A673 (cell line): ENCODE measurements at regions not wholly inside any gene's neighbourhood (a gene's known extent, or its start where the extent isn't known, plus 50 kb on each side); places are given as distances from the start of the nearest gene placed in this dataset.

Source experiments
- BruUV-seq: library from RNA; stranded (reverse); fragments of 400-500 nt; replicated peaks from 2 replicates; lab custom pipeline; 2021; lab: Mats Ljungman, UMichigan
- CTCF ChIA-PET: fragments of 300-600 bp; sonication (Branson Sonifier 250); formaldehyde crosslinking; loops from one replicate; lab custom pipeline; 2022; ENCODE audit warnings: antibody characterized with exemption; lab: Charles Lee
- POLR2A ChIA-PET: fragments of 300-600 bp; sonication (Branson Sonifier 250); formaldehyde crosslinking; loops from one replicate; lab custom pipeline; 2022; ENCODE audit warnings: antibody characterized with exemption; ENCODE audit not compliant: low non-redundant PET; lab: Charles Lee
- DNase-seq: peaks from one replicate; pipeline ENCODE4 v3.0.0-alpha.2; 2015; ENCODE audit warnings: low spot score
- H3K27ac ChIP-seq: fragments of 200-600 bp; sonication (generic); 2 replicates; pipeline ENCODE4 v1.5.1; 2016; ENCODE audit warnings: mixed run types, low read depth, mild to moderate bottlenecking, mixed read lengths, antibody characterized with exemption, low read length; ENCODE audit not compliant: poor library complexity, severe bottlenecking
- H3K27me3 ChIP-seq: fragments of 200-600 bp; sonication (generic); replicated peaks from 2 replicates; pipeline ENCODE4 v1.6.1; 2017; ENCODE audit warnings: mixed run types, low read depth, mild to moderate bottlenecking, mixed read lengths, antibody characterized with exemption, low read length; ENCODE audit not compliant: insufficient read depth, poor library complexity
- H3K36me3 ChIP-seq: fragments of 200-600 bp; sonication (generic); 2 replicates; pipeline ENCODE4 v1.6.1; 2016; ENCODE audit warnings: mixed run types, mild to moderate bottlenecking, mixed read lengths, antibody characterized with exemption, low read length; ENCODE audit not compliant: insufficient read depth, poor library complexity, severe bottlenecking
- H3K4me1 ChIP-seq: fragments of 200-600 bp; sonication (generic); 2 replicates; pipeline ENCODE4 v1.6.1; 2017; ENCODE audit warnings: mixed run types, mild to moderate bottlenecking, mixed read lengths, antibody characterized with exemption, low read length; ENCODE audit not compliant: insufficient read depth, poor library complexity, severe bottlenecking
- H3K4me3 ChIP-seq: fragments of 200-600 bp; sonication (generic); 2 replicates; pipeline ENCODE4 v1.5.1; 2016; ENCODE audit warnings: low read depth, mixed run types, mild to moderate bottlenecking, mixed read lengths, low read length; ENCODE audit not compliant: poor library complexity, severe bottlenecking
- H3K9me3 ChIP-seq: fragments of 200-600 bp; sonication (generic); 2 replicates; pipeline ENCODE4 v1.6.1; 2016; ENCODE audit warnings: mixed run types, low read depth, mild to moderate bottlenecking, mixed read lengths, antibody characterized with exemption, low read length; ENCODE audit not compliant: poor library complexity, severe bottlenecking
- EZH2 ChIP-seq: fragments of 200-600 bp; sonication (generic); IDR thresholded peaks from 2 replicates; pipeline ENCODE4 v1.6.1; 2017; ENCODE audit warnings: borderline replicate concordance, low read depth, mild to moderate bottlenecking, mixed read lengths, antibody characterized with exemption, low read length; ENCODE audit not compliant: poor library complexity, severe bottlenecking
- intact Hi-C: fragments of 100-400 bp; cut with micrococcal nuclease; formaldehyde crosslinking; loops from one replicate; pipeline ENCODE4 v1.10.0; 2022; ENCODE audit not compliant: unreplicated experiment
- TF ChIP-seq, protein P1 (sequence below): fragments of 300-800, 200-600 bp; sonication (generic); conservative IDR thresholded peaks from 2 replicates; pipeline ENCODE4 v1.5.1; 2017; ENCODE audit warnings: low read depth, mild to moderate bottlenecking, antibody characterized with exemption, low read length, moderate library complexity, mixed read lengths

DNA sequence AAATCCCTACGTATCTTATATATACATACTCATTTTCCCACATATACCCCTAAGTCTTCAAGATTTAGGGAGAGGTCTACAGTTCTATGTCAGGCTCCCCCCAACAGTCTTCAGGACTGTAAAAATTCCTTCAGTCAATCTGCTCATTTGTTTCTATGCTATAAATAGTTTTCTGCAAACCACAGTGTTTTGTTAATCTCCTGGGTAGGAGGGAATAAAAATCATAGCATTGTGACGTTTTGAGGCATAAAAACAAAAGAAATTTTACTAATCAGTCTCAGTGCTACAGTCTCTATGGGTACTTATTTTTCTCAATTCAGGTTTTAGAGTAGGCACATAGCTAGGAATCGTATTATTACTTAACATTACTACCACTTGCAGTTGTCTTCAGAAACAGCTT lies 552.8 kb upstream of the LRRC4C start:
- TF ChIP-seq, protein P1, sequence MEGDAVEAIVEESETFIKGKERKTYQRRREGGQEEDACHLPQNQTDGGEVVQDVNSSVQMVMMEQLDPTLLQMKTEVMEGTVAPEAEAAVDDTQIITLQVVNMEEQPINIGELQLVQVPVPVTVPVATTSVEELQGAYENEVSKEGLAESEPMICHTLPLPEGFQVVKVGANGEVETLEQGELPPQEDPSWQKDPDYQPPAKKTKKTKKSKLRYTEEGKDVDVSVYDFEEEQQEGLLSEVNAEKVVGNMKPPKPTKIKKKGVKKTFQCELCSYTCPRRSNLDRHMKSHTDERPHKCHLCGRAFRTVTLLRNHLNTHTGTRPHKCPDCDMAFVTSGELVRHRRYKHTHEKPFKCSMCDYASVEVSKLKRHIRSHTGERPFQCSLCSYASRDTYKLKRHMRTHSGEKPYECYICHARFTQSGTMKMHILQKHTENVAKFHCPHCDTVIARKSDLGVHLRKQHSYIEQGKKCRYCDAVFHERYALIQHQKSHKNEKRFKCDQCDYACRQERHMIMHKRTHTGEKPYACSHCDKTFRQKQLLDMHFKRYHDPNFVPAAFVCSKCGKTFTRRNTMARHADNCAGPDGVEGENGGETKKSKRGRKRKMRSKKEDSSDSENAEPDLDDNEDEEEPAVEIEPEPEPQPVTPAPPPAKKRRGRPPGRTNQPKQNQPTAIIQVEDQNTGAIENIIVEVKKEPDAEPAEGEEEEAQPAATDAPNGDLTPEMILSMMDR = no peak
- no peak for TF ChIP-seq EZH2
- no peaks in the 10 kb centered on the region for H3K4me1 ChIP-seq
- H3K36me3 ChIP-seq = no peaks in the 10 kb centered on the region
- peaks cover 43% of the 10 kb centered on the region for H3K9me3 ChIP-seq
- DNase-seq = no peak
- intact Hi-C loops = no loop called here
- ChIA-PET POLR2A (no interaction called here), CTCF (no interaction called here)
- BruUV-seq = no TSS peak
- no peak overlapping the region for H3K4me3 ChIP-seq
- H3K27ac ChIP-seq = no peak overlapping the region
- H3K27me3 ChIP-seq = no peaks in the 10 kb centered on the region

DNA sequence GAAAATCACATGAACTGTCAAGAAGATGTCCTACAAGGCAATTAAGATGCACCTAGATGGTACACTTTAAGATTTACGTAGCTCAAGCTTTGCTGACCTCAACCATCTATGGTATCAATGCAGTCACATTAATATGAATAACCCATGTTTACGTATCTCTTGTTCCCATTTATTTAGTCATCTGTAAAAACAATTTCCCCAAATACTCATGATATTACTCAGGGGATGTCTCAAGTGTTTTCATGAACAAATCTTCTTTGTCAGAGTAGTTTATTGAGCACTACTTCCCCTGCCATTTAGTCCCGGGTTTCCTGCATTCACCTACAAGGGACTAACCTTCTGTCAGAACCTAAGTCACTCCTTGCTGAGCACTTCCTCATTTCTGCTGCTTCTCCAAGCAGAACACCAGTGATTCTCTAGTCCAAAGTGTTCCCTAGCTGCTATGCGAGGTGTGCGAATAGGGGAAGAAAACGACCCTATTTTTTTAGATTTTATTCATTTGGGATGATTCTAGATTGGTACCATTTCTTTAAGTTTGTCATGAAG lies 554.3 kb upstream of the LRRC4C start:
- no peak overlapping the region for H3K27ac ChIP-seq
- no peaks in the 10 kb centered on the region for H3K4me1 ChIP-seq
- ChIA-PET CTCF (no interaction called here), POLR2A (no interaction called here)
- no peak overlapping the region for H3K4me3 ChIP-seq
- DNase-seq = no peak
- no TSS peak for BruUV-seq
- TF ChIP-seq, protein P1 = no peak
- TF ChIP-seq EZH2 = no peak
- no peaks in the 10 kb centered on the region for H3K27me3 ChIP-seq
- intact Hi-C loops = no loop called here
- H3K9me3 ChIP-seq = peaks cover 46% of the 10 kb centered on the region
- H3K36me3 ChIP-seq = no peaks in the 10 kb centered on the region

DNA sequence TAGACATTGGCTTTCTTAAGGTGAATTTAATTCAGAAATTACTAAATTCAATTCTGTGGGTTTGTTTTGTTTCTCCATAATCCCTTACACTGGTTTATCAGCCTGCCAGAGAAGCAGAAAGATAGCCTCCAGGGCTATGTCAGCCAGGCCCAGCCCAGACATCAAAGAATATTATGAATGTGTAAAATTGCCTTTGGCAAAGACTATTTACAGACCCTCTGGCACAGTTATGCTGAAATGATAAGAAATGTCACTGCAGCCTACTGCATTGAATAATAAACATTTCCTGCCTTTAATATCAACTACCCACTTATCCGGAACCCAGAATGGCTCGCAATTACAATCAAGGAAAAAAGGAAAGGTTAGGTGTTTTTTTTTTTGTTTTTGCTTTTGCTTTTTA lies 562.5 kb upstream of the LRRC4C start:
- H3K4me3 ChIP-seq = no peak overlapping the region
- BruUV-seq = no TSS peak
- TF ChIP-seq, protein P1 = no peak
- no peak for TF ChIP-seq EZH2
- no peak overlapping the region for H3K27ac ChIP-seq
- CTCF ChIA-PET = no interaction called here
- no peaks in the 10 kb centered on the region for H3K36me3 ChIP-seq
- peaks cover 39% of the 10 kb centered on the region for H3K9me3 ChIP-seq
- POLR2A ChIA-PET = no interaction called here
- DNase-seq = no peak
- no peaks in the 10 kb centered on the region for H3K27me3 ChIP-seq
- H3K4me1 ChIP-seq = no peaks in the 10 kb centered on the region
- intact Hi-C loops = no loop called here
